ACHN (cell line): ENCODE measurements at regions not wholly inside any gene's neighbourhood (a gene's known extent, or its start where the extent isn't known, plus 50 kb on each side); places are given as distances from the start of the nearest gene placed in this dataset.

ENCODE experiments used
- DNase-seq: peaks from one replicate; pipeline ENCODE4 v3.0.0-alpha.2; 2015
- in situ Hi-C: cut with HindIII; loops from 2 replicates; pipeline ENCODE4 v1.10.0; 2017; ENCODE audit warnings: low sequenced_read_pairs, low pct_ligation_motif_present, low pct_unique_long_range_greater_than_20kb

- in situ Hi-C loops = loop anchor here (25.0 kb wide), 2 partner anchors 253 to 478 kb away; no protein-coding TSS in a partner anchor
Observed at GRCh38 chr5:96340357-96340756, 92.7 kb downstream of the PCSK1 start.

GRCh38 chr5:96339862-96340261, 93.2 kb downstream of the PCSK1 start:
- in situ Hi-C loops = loop anchor here (25.0 kb wide), 2 partner anchors 253 to 478 kb away; no protein-coding TSS in a partner anchor
- no peak for DNase-seq

More at GRCh38 chr5:96340357-96340756, 92.7 kb downstream of the PCSK1 start:
- no peak for DNase-seq

- no peak for DNase-seq
- in situ Hi-C loops = loop anchor here (25.0 kb wide), 2 partner anchors 252 to 477 kb away; no protein-coding TSS in a partner anchor
Observed at GRCh38 chr5:96338624-96339415, 94.2 kb downstream of the PCSK1 start.

GRCh38 chr5:96338091-96338490, 95.0 kb downstream of the PCSK1 start:
- DNase-seq = no peak
- in situ Hi-C loops = loop anchor here (25.0 kb wide), 2 partner anchors 251 to 476 kb away; no protein-coding TSS in a partner anchor

- no peak for DNase-seq
Observed at GRCh38 chr5:96337048-96337781, 95.8 kb downstream of the PCSK1 start.

GRCh38 chr5:96336351-96336985, 96.6 kb downstream of the PCSK1 start:
- DNase-seq = peak; percentile 75
- in situ Hi-C loops = loop anchor here (25.0 kb wide), 2 partner anchors 249 to 474 kb away; no protein-coding TSS in a partner anchor

More at GRCh38 chr5:96337048-96337781, 95.8 kb downstream of the PCSK1 start:
- in situ Hi-C loops = loop anchor here (25.0 kb wide), 2 partner anchors 250 to 475 kb away; no protein-coding TSS in a partner anchor

- in situ Hi-C loops = loop anchor here (25.0 kb wide), 2 partner anchors 249 to 474 kb away; no protein-coding TSS in a partner anchor
- no peak for DNase-seq
Observed at GRCh38 chr5:96335873-96336272, 97.2 kb downstream of the PCSK1 start.

- in situ Hi-C loops = loop anchor here (25.0 kb wide), 2 partner anchors 246 to 471 kb away; no protein-coding TSS in a partner anchor
- no peak for DNase-seq
Observed at GRCh38 chr5:96333391-96333790, 99.7 kb downstream of the PCSK1 start.

- in situ Hi-C loops = loop anchor here (25.0 kb wide), 2 partner anchors 245 to 470 kb away; no protein-coding TSS in a partner anchor
- no peak for DNase-seq
Observed at GRCh38 chr5:96332535-96333366, 100.3 kb downstream of the PCSK1 start.

- in situ Hi-C loops = loop anchor here (25.0 kb wide), 2 partner anchors 245 to 470 kb away; no protein-coding TSS in a partner anchor
- DNase-seq = no peak
Observed at GRCh38 chr5:96331681-96332361, 101.2 kb downstream of the PCSK1 start.

GRCh38 chr5:96331210-96331609, 101.8 kb downstream of the PCSK1 start:
- no peak for DNase-seq
- in situ Hi-C loops = loop anchor here (25.0 kb wide), 2 partner anchors 244 to 469 kb away; no protein-coding TSS in a partner anchor

GRCh38 chr5:96330530-96331140, 102.4 kb downstream of the PCSK1 start:
- in situ Hi-C loops = loop anchor here (25.0 kb wide), 2 partner anchors 243 to 468 kb away; no protein-coding TSS in a partner anchor
- DNase-seq = no peak

GRCh38 chr5:96329886-96330529, 103.0 kb downstream of the PCSK1 start:
- in situ Hi-C loops = loop anchor here (25.0 kb wide), 2 partner anchors 243 to 468 kb away; no protein-coding TSS in a partner anchor
- no peak for DNase-seq

- no peak for DNase-seq
- in situ Hi-C loops = loop anchor here (25.0 kb wide), 2 partner anchors 242 to 467 kb away; no protein-coding TSS in a partner anchor
Observed at GRCh38 chr5:96329289-96329688, 103.8 kb downstream of the PCSK1 start.

- in situ Hi-C loops = loop anchor here (25.0 kb wide), 2 partner anchors 240 to 465 kb away; no protein-coding TSS in a partner anchor
- DNase-seq = no peak
Observed at GRCh38 chr5:96327722-96328121, 105.3 kb downstream of the PCSK1 start.

- in situ Hi-C loops = loop anchor here (25.0 kb wide), 2 partner anchors 240 to 465 kb away; no protein-coding TSS in a partner anchor
- no peak for DNase-seq
Observed at GRCh38 chr5:96326902-96327301, 106.1 kb downstream of the PCSK1 start.
